Endothelial cell of umbilical vein (primary cell): ENCODE measurements at regions not wholly inside any gene's neighbourhood (a gene's known extent, or its start where the extent isn't known, plus 50 kb on each side); places are given as distances from the start of the nearest gene placed in this dataset.

Experiments used
- BruUV-seq: library from RNA; stranded (reverse); fragments of 400-500 nt; replicated peaks from 2 replicates; lab custom pipeline; 2021; lab: Mats Ljungman, UMichigan
- CTCF ChIA-PET: fragments of 300-600, 350-600 bp; sonication (Branson Sonifier 250); formaldehyde crosslinking; loops from one replicate; lab custom pipeline; 2021; ENCODE audit warnings: antibody characterized with exemption, inconsistent platforms; lab: Charles Lee
- POLR2A ChIA-PET: fragments of 300-600, 350-600 bp; sonication (Branson Sonifier 250); formaldehyde crosslinking; loops from one replicate; lab custom pipeline; 2021; ENCODE audit warnings: antibody characterized with exemption, inconsistent platforms; lab: Charles Lee
- DNase-seq: peaks from one replicate; pipeline ENCODE4 v3.0.0-alpha.2; 2011; ENCODE audit warnings: low read depth, low spot score
- FAIRE-seq: peaks from 2 replicates; lab custom pipeline; 2011; peaks lifted over from hg19 to GRCh38; lab: Jason Lieb, UNC
- H2AFZ ChIP-seq: 2 replicates; pipeline ENCODE4 v1.6.0; 2012; ENCODE audit warnings: low read depth, low read length, control low read depth, inconsistent platforms
- H3K27ac ChIP-seq: 2 replicates; pipeline ENCODE4 v1.5.1; 2011; ENCODE audit warnings: low read depth, mild to moderate bottlenecking, control low read depth, low read length, moderate library complexity; ENCODE audit not compliant: insufficient read depth
- H3K27me3 ChIP-seq, 2 experiments: 2 replicates each; pipeline versions ENCODE4 v1.6.0 to v1.6.1; 2011; ENCODE audit warnings: low read length in 2 of 2, mixed read lengths in 1 of 2; ENCODE audit not compliant: control insufficient read depth in 2 of 2, insufficient read depth in 2 of 2
- H3K36me3 ChIP-seq, 2 experiments: 2 replicates in 1 of 2; 3 replicates in 1 of 2; pipeline ENCODE4 v1.5.1; 2011; ENCODE audit warnings: low read length in 2 of 2, mild to moderate bottlenecking in 1 of 2, moderate library complexity in 1 of 2; ENCODE audit not compliant: control insufficient read depth in 2 of 2, insufficient read depth in 2 of 2; ENCODE audit errors: extremely low read depth in 1 of 2
- H3K4me1 ChIP-seq: 3 replicates; pipeline ENCODE4 v1.5.1; 2011; ENCODE audit warnings: mild to moderate bottlenecking, low read length; ENCODE audit not compliant: control insufficient read depth, insufficient read depth; ENCODE audit errors: extremely low read depth
- H3K4me2 ChIP-seq: 2 replicates; pipeline ENCODE4 v1.6.1; 2011; ENCODE audit warnings: low read length, control low read depth, mixed read lengths; ENCODE audit not compliant: insufficient read depth
- H3K4me3 ChIP-seq, 3 experiments: fragments of 200-600 bp in 1 of 3; sonication (generic), shearing (Covaris generic) in 1 of 3; replicated peaks in 1 of 3; 2 replicates each; pipeline ENCODE4 v1.5.1; 2011 to 2016; ENCODE audit warnings: control low read depth in 3 of 3, low read length in 3 of 3, mild to moderate bottlenecking in 2 of 3, inconsistent platforms in 1 of 3, low read depth in 1 of 3, moderate library complexity in 1 of 3; ENCODE audit not compliant: insufficient read depth in 1 of 3
- H3K79me2 ChIP-seq: 2 replicates; pipeline ENCODE4 v1.6.0; 2012; ENCODE audit warnings: low read length, inconsistent platforms; ENCODE audit not compliant: control insufficient read depth, insufficient read depth
- H3K9ac ChIP-seq: replicated peaks from 2 replicates; pipeline ENCODE3; 2011; ENCODE audit warnings: low read length, control low read depth; ENCODE audit not compliant: insufficient read depth; ENCODE audit errors: extremely low read depth
- H3K9me1 ChIP-seq: replicated peaks from 3 replicates; pipeline ENCODE4 v1.6.0; 2011; ENCODE audit warnings: mild to moderate bottlenecking, low read length; ENCODE audit not compliant: control insufficient read depth, insufficient read depth; ENCODE audit errors: extremely low read depth
- H3K9me3 ChIP-seq: replicated peaks from 2 replicates; pipeline ENCODE4 v1.5.1; 2012; ENCODE audit warnings: low read length, inconsistent platforms; ENCODE audit not compliant: control insufficient read depth, insufficient read depth
- H4K20me1 ChIP-seq: replicated peaks from 2 replicates; pipeline ENCODE3; 2011; ENCODE audit warnings: mild to moderate bottlenecking, low read length; ENCODE audit not compliant: control insufficient read depth, insufficient read depth; ENCODE audit errors: extremely low read depth
- EZH2 ChIP-seq: IDR thresholded peaks from 2 replicates; pipeline ENCODE4 v1.6.1; 2012; ENCODE audit warnings: borderline replicate concordance, low read depth, mild to moderate bottlenecking, moderate library complexity, low read length, inconsistent platforms; ENCODE audit not compliant: severe bottlenecking
- FOS ChIP-seq: IDR thresholded peaks from 2 replicates; pipeline ENCODE4 v1.6.1; 2011; ENCODE audit warnings: mild to moderate bottlenecking, low read length, moderate library complexity, borderline replicate concordance; ENCODE audit not compliant: insufficient read depth
- GATA2 ChIP-seq: IDR thresholded peaks from 2 replicates; pipeline ENCODE4 v1.7.0; 2011; ENCODE audit warnings: low read depth, mild to moderate bottlenecking, moderate library complexity, mixed read lengths, low read length; ENCODE audit not compliant: insufficient read length, insufficient read depth
- JUN ChIP-seq: IDR thresholded peaks from 2 replicates; pipeline ENCODE4 v1.6.1; 2011; ENCODE audit warnings: borderline replicate concordance, low read depth; ENCODE audit not compliant: insufficient read length, insufficient read depth
- MYC ChIP-seq: IDR thresholded peaks from one replicate; pipeline ENCODE4 v1.6.1; 2011; ENCODE audit warnings: mild to moderate bottlenecking, low read depth, low read length
- POLR2A ChIP-seq: IDR thresholded peaks from 2 replicates; pipeline ENCODE4 v1.6.1; 2012; ENCODE audit warnings: low read depth, mild to moderate bottlenecking, control low read depth, low read length
- dilution Hi-C: fragments of 300-500 bp; cut with MboI; formaldehyde crosslinking; loops from one replicate; pipeline ENCODE4 v1.15.0; 2019; ENCODE audit warnings: low sequenced_read_pairs; ENCODE audit not compliant: extremely low pct_ligation_motif_present
- intact Hi-C: fragments of 100-400 bp; cut with micrococcal nuclease; formaldehyde crosslinking; loops from one replicate; pipeline ENCODE4 v1.10.0; 2022
- TF ChIP-seq, protein P1 (sequence below): IDR thresholded peaks from 2 replicates; pipeline ENCODE4 v1.6.1; 2011; ENCODE audit not compliant: insufficient read depth, insufficient read length
- TF ChIP-seq, protein P2 (sequence below), 2 donors: IDR thresholded peaks; 1 replicate in 1 of 2; 2 replicates in 1 of 2; pipeline ENCODE4 v1.5.1; 2011; ENCODE audit warnings: low read length in 2 of 2, mild to moderate bottlenecking in 2 of 2, moderate library complexity in 2 of 2, control low read depth in 1 of 2, inconsistent platforms in 1 of 2, low read depth in 1 of 2; ENCODE audit not compliant: insufficient read depth in 1 of 2; ENCODE audit errors: extremely low read depth in 1 of 2

DNA sequence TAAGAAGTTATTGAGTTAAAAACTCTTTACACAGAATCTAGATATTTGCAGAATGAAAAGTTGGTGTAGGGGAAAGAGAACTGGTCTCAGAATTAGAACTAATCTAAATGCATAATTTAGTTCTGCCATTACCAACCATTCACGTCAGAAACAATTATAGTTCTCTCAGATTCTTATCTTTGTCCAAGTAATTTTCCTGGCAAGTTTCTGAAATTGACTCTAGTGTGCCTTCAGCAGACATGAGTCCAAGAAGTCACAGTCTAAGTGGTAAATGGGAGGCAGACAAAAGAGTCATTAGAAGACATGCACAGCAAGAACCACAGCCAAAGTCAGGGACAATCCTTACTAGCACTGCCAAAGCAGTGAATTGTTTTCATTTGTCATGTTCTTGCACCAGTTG is 1870.1 kb downstream of the LRRC4C start:
- Histone ChIP-seq H3K27me3 (no peaks in the 10 kb centered on the region), H3K36me3 (no peaks in the 10 kb centered on the region), H3K9me1 (no peaks in the 10 kb centered on the region), H3K4me3 (no peak overlapping the region), H3K4me1 (no peaks in the 10 kb centered on the region), H3K9me3 (no peaks in the 10 kb centered on the region), H3K79me2 (no peaks in the 10 kb centered on the region), H3K27ac (no peak overlapping the region), H3K9ac (no peak overlapping the region), H4K20me1 (no peaks in the 10 kb centered on the region), H3K4me2 (no peak overlapping the region), H2AFZ (no peak overlapping the region)
- TF ChIP-seq MYC (no peak), EZH2 (no peak), POLR2A (no peak), FOS (no peak), JUN (no peak), GATA2 (no peak)
- TF ChIP-seq, protein P1, sequence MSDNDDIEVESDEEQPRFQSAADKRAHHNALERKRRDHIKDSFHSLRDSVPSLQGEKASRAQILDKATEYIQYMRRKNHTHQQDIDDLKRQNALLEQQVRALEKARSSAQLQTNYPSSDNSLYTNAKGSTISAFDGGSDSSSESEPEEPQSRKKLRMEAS: no peak
- TF ChIP-seq, protein P2, sequence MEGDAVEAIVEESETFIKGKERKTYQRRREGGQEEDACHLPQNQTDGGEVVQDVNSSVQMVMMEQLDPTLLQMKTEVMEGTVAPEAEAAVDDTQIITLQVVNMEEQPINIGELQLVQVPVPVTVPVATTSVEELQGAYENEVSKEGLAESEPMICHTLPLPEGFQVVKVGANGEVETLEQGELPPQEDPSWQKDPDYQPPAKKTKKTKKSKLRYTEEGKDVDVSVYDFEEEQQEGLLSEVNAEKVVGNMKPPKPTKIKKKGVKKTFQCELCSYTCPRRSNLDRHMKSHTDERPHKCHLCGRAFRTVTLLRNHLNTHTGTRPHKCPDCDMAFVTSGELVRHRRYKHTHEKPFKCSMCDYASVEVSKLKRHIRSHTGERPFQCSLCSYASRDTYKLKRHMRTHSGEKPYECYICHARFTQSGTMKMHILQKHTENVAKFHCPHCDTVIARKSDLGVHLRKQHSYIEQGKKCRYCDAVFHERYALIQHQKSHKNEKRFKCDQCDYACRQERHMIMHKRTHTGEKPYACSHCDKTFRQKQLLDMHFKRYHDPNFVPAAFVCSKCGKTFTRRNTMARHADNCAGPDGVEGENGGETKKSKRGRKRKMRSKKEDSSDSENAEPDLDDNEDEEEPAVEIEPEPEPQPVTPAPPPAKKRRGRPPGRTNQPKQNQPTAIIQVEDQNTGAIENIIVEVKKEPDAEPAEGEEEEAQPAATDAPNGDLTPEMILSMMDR (IDR thresholded peaks at IDR 0.05; ENCODE audit: extremely low read depth in 1 of 2, insufficient read depth in 1 of 2, low read depth in 1 of 2, low read length in 2 of 2): no peak
- dilution Hi-C loops (no loop called here), intact Hi-C loops (no loop called here)
- FAIRE-seq (no peak), DNase-seq (no peak)
- no TSS peak for BruUV-seq
- ChIA-PET POLR2A (no interaction called here), CTCF (no interaction called here)
